ENCODE measurements at regions not wholly inside any gene's neighbourhood (a gene's known extent, or its start where the extent isn't known, plus 50 kb on each side); places are given as distances from the start of the nearest gene placed in this dataset.

GRCh38 chr2:238688193-238689153, 159.4 kb upstream of the TWIST2 start:
- H3K36me3 ChIP-seq (replicated peaks; ENCODE audit: control insufficient read depth, insufficient read depth, low read length) = no peaks in the 10 kb centered on the region
- no peaks in the 10 kb centered on the region for H3K27me3 ChIP-seq (ENCODE audit: control insufficient read depth, insufficient read depth, low read length)
- DNase-seq = no peak
- no peak overlapping the region for H3K4me3 ChIP-seq (ENCODE audit: insufficient read depth, low read depth, low read length)

DNA sequence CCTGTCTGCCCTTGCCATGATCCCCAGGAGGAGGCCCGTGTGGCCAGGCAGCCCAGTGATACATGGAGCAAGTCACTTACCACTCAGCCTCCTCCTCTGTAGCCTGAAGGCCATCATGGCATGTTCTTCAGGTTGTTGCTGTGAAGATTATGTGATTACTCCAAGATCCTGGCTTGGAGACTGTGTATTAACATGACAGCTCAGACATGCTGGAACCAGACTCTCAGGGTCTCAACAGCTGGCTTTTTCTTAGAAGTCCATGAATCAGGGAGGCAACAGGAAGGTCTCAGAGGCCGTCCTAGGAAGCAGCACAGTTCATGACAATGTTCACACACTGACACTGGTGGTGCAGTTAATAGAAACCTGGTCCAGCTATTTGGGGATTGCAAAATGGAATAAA, 158.6 kb upstream of the TWIST2 start:
- no peak overlapping the region for H3K4me3 ChIP-seq (ENCODE audit: insufficient read depth, low read depth, low read length)
- H3K36me3 ChIP-seq (replicated peaks; ENCODE audit: control insufficient read depth, insufficient read depth, low read length) = no peaks in the 10 kb centered on the region
- no peak for DNase-seq
- no peaks in the 10 kb centered on the region for H3K27me3 ChIP-seq (ENCODE audit: control insufficient read depth, insufficient read depth, low read length)

DNA sequence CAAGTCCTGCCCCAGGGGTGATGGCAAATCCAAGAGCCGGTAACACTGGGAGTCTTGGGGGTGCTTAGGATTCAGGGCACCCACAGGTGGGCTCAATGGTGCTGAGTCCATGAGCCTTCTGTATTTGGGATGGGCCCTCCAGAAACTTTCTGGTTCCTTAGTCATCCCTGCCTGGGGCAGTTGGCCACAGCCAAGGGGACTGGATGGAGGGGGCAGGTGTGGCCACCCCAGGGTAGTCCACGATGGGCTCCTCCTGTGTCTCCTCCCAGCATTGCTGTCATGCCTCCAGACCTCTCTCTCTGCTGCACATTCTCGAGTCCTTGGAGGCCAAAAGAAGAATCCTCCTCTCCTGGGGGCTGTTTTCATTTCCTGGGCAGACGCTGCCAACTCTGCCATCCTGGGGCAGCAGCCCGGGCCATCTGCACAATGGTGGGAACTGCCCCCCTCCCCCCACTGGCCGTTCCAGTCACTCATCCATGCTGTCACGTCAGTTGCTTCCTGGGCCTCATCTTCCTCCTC, 158.0 kb upstream of the TWIST2 start:
- Histone ChIP-seq H3K27me3 (ENCODE audit: control insufficient read depth, insufficient read depth, low read length) (no peaks in the 10 kb centered on the region), H3K4me3 (ENCODE audit: insufficient read depth, low read depth, low read length) (no peak overlapping the region), H3K36me3 (replicated peaks; ENCODE audit: control insufficient read depth, insufficient read depth, low read length) (no peaks in the 10 kb centered on the region)
- no peak for DNase-seq

GRCh38 chr2:238690511-238690910, 157.4 kb upstream of the TWIST2 start:
- H3K4me3 ChIP-seq (ENCODE audit: insufficient read depth, low read depth, low read length) = no peak overlapping the region
- no peaks in the 10 kb centered on the region for H3K36me3 ChIP-seq (replicated peaks; ENCODE audit: control insufficient read depth, insufficient read depth, low read length)

GRCh38 chr2:238691596-238692491, 156.0 kb upstream of the TWIST2 start:
- Histone ChIP-seq H3K4me3 (ENCODE audit: insufficient read depth, low read depth, low read length) (no peak overlapping the region), H3K36me3 (replicated peaks; ENCODE audit: control insufficient read depth, insufficient read depth, low read length) (no peaks in the 10 kb centered on the region), H3K27me3 (ENCODE audit: control insufficient read depth, insufficient read depth, low read length) (no peaks in the 10 kb centered on the region)
- no peak for DNase-seq

More at GRCh38 chr2:238690511-238690910, 157.4 kb upstream of the TWIST2 start:
- no peak for DNase-seq
- no peaks in the 10 kb centered on the region for H3K27me3 ChIP-seq (ENCODE audit: control insufficient read depth, insufficient read depth, low read length)

- DNase-seq = no peak
- Histone ChIP-seq H3K36me3 (replicated peaks; ENCODE audit: control insufficient read depth, insufficient read depth, low read length) (no peaks in the 10 kb centered on the region), H3K4me3 (ENCODE audit: insufficient read depth, low read depth, low read length) (no peak overlapping the region), H3K27me3 (ENCODE audit: control insufficient read depth, insufficient read depth, low read length) (no peaks in the 10 kb centered on the region)
Observed at GRCh38 chr2:238692562-238692961, 155.3 kb upstream of the TWIST2 start.

GRCh38 chr2:238693337-238694093, 154.4 kb upstream of the TWIST2 start:
- H3K4me3 ChIP-seq (ENCODE audit: insufficient read depth, low read depth, low read length) = no peak overlapping the region
- no peaks in the 10 kb centered on the region for H3K36me3 ChIP-seq (replicated peaks; ENCODE audit: control insufficient read depth, insufficient read depth, low read length)
- H3K27me3 ChIP-seq (ENCODE audit: control insufficient read depth, insufficient read depth, low read length) = no peaks in the 10 kb centered on the region
- DNase-seq = no peak

DNA sequence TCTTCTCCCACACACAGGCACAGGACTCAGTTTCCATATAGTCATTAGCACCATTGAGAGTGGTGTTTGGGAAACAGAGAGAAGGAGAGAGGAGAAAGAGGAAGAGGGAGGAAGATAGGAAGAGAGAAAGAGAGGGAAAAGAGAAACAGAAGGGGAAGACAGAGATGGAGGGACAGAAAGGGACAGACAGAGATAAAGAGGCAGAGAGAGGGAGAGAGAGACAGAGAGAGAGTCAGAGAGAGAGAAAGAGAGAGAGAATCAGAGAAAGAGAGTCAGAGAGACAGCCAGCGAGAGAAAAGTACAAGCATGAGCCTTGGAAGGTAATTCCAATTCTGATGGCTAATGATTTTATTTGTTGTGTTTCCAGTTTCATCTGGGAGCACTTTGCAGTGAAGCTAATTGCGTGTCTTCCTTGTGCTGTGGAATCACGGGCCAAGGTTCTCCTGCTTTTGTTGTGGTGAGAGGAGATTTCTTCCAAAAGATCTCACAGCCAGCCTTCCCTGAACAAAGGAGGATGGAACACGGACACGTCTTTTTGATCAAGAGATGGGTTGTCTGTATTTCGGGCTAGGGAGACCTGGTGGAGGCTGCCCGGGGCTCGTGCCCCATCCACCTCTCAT, 153.6 kb upstream of the TWIST2 start:
- no peaks in the 10 kb centered on the region for H3K36me3 ChIP-seq (replicated peaks; ENCODE audit: control insufficient read depth, insufficient read depth, low read length)
- no peak for DNase-seq
- no peak overlapping the region for H3K4me3 ChIP-seq (ENCODE audit: insufficient read depth, low read depth, low read length)
- no peaks in the 10 kb centered on the region for H3K27me3 ChIP-seq (ENCODE audit: control insufficient read depth, insufficient read depth, low read length)

- no peak overlapping the region for H3K4me3 ChIP-seq (ENCODE audit: insufficient read depth, low read depth, low read length)
- H3K36me3 ChIP-seq (replicated peaks; ENCODE audit: control insufficient read depth, insufficient read depth, low read length) = no peaks in the 10 kb centered on the region
- H3K27me3 ChIP-seq (ENCODE audit: control insufficient read depth, insufficient read depth, low read length) = no peaks in the 10 kb centered on the region
- no peak for DNase-seq
Observed at GRCh38 chr2:238694922-238695321, 153.0 kb upstream of the TWIST2 start.

- DNase-seq = no peak
- no peak overlapping the region for H3K4me3 ChIP-seq (ENCODE audit: insufficient read depth, low read depth, low read length)
Observed at GRCh38 chr2:238695538-238695937, 152.3 kb upstream of the TWIST2 start.

GRCh38 chr2:238696331-238696730, 151.6 kb upstream of the TWIST2 start:
- no peak for DNase-seq
- no peaks in the 10 kb centered on the region for H3K27me3 ChIP-seq (ENCODE audit: control insufficient read depth, insufficient read depth, low read length)
- H3K4me3 ChIP-seq (ENCODE audit: insufficient read depth, low read depth, low read length) = no peak overlapping the region
- H3K36me3 ChIP-seq (replicated peaks; ENCODE audit: control insufficient read depth, insufficient read depth, low read length) = no peaks in the 10 kb centered on the region

More at GRCh38 chr2:238695538-238695937, 152.3 kb upstream of the TWIST2 start:
- no peaks in the 10 kb centered on the region for H3K36me3 ChIP-seq (replicated peaks; ENCODE audit: control insufficient read depth, insufficient read depth, low read length)
- no peaks in the 10 kb centered on the region for H3K27me3 ChIP-seq (ENCODE audit: control insufficient read depth, insufficient read depth, low read length)

DNA sequence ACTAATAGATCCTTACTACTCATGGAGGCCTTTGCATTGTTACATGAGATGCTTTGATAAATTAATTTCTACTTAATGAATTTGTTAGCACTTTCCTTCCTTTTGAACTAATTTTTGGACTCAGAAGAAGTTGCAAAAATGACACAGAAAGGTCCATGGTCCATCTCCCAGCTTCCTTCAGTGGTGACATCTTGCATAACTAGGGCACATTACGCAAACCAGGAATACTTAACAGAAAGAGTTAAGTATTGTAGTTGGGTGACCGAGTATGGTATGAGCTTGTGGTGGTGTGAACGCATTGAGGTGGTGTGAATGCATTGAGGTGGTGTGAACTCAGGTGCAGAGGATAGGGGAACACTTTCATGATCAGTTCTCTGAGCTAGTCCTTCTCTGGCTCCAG, 151.1 kb upstream of the TWIST2 start:
- no peak overlapping the region for H3K4me3 ChIP-seq (ENCODE audit: insufficient read depth, low read depth, low read length)
- DNase-seq = no peak
- no peaks in the 10 kb centered on the region for H3K36me3 ChIP-seq (replicated peaks; ENCODE audit: control insufficient read depth, insufficient read depth, low read length)
- no peaks in the 10 kb centered on the region for H3K27me3 ChIP-seq (ENCODE audit: control insufficient read depth, insufficient read depth, low read length)

- Histone ChIP-seq H3K4me3 (ENCODE audit: insufficient read depth, low read depth, low read length) (no peak overlapping the region), H3K27me3 (ENCODE audit: control insufficient read depth, insufficient read depth, low read length) (no peaks in the 10 kb centered on the region), H3K36me3 (replicated peaks; ENCODE audit: control insufficient read depth, insufficient read depth, low read length) (no peaks in the 10 kb centered on the region)
- DNase-seq = no peak
Observed at GRCh38 chr2:238697193-238698071, 150.5 kb upstream of the TWIST2 start.
